ENCODE measurements at regions not wholly inside any gene's neighbourhood (a gene's known extent, or its start where the extent isn't known, plus 50 kb on each side); places are given as distances from the start of the nearest gene placed in this dataset.

GRCh38 chr15:87269566-87269965 is 987.0 kb downstream of the NTRK3 start:
- in situ Hi-C loops (cut with MboI; ENCODE audit: low sequenced_read_pairs): no loop called here
- H3K36me3 ChIP-seq (replicated peaks): no peaks in the 10 kb centered on the region
- H3K9me3 ChIP-seq: peaks cover 11% of the 10 kb centered on the region; the same call in 1 of the 2 replicates
- no peak overlapping the region for H3K4me3 ChIP-seq
- no peaks in the 10 kb centered on the region for H3K4me1 ChIP-seq
- no peaks in the 10 kb centered on the region for H3K27me3 ChIP-seq (ENCODE audit: low read depth)
- no peak for DNase-seq (ENCODE audit: low spot score in 2 of 2)

GRCh38 chr15:87268675-87269074 is 987.9 kb downstream of the NTRK3 start:
- Histone ChIP-seq H3K4me1 (no peaks in the 10 kb centered on the region), H3K9me3 (peaks cover 11% of the 10 kb centered on the region; the same call in 1 of the 2 replicates), H3K27me3 (ENCODE audit: low read depth) (no peaks in the 10 kb centered on the region), H3K36me3 (replicated peaks) (no peaks in the 10 kb centered on the region), H3K4me3 (no peak overlapping the region)
- in situ Hi-C loops (cut with MboI; ENCODE audit: low sequenced_read_pairs): no loop called here
- no peak for DNase-seq (ENCODE audit: low spot score in 2 of 2)

- H3K27me3 ChIP-seq (ENCODE audit: low read depth): no peaks in the 10 kb centered on the region
- H3K36me3 ChIP-seq (replicated peaks): no peaks in the 10 kb centered on the region
- no peaks in the 10 kb centered on the region for H3K4me1 ChIP-seq
- DNase-seq (ENCODE audit: low spot score in 2 of 2): no peak
- in situ Hi-C loops (cut with MboI; ENCODE audit: low sequenced_read_pairs): no loop called here
- peaks cover 11% of the 10 kb centered on the region; the same call in 1 of the 2 replicates for H3K9me3 ChIP-seq
- H3K4me3 ChIP-seq: no peak overlapping the region
Measured at GRCh38 chr15:87267798-87268197, 988.7 kb downstream of the NTRK3 start.

DNA sequence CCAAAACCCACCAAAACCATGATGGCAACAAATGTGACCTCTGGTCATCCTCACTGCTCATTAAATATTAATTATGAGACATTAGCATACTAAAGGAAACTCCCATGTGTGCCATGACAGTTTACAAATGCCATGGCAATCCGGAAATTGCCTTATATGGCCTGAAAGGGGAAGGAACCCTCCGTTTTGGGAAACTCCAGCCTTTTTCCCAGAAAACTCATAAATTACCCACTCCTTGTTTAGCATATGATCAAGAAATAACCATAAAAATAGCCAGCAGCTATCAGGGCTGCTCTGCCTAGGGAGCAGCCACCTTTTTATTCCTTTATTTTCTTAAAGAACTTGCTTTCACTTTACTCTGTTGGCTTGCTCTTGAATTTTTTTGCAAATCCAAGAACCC is 992.7 kb downstream of the NTRK3 start:
- Histone ChIP-seq H3K27me3 (ENCODE audit: low read depth) (no peaks in the 10 kb centered on the region), H3K9me3 (peaks cover 20% of the 10 kb centered on the region), H3K4me1 (no peaks in the 10 kb centered on the region), H3K36me3 (replicated peaks) (no peaks in the 10 kb centered on the region), H3K4me3 (no peak overlapping the region)
- no peak for DNase-seq (ENCODE audit: low spot score in 2 of 2)
- in situ Hi-C loops (cut with MboI; ENCODE audit: low sequenced_read_pairs): no loop called here

DNA sequence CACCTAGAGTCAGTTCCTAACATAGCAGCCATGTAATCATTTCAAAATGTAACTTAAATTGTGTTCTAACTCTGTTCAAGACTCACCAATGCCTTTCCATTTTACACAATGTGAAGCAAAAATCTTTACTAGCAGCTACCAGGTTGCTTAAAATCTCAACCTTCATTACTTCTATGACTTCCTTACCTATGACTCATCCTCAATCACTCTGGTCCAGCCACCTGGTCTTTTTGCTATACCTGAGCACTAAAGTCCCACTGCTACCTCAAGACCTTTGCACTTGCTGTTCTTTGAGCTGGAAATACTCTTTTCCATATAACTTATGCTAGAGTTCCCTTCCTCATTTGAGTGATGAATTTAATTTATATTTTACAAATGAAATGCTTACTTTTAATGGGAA is 993.2 kb downstream of the NTRK3 start:
- no peak for DNase-seq (ENCODE audit: low spot score in 2 of 2)
- no peaks in the 10 kb centered on the region for H3K27me3 ChIP-seq (ENCODE audit: low read depth)
- H3K4me3 ChIP-seq: no peak overlapping the region
- H3K36me3 ChIP-seq (replicated peaks): no peaks in the 10 kb centered on the region
- in situ Hi-C loops (cut with MboI; ENCODE audit: low sequenced_read_pairs): no loop called here
- H3K4me1 ChIP-seq: no peaks in the 10 kb centered on the region
- peaks cover 20% of the 10 kb centered on the region for H3K9me3 ChIP-seq

GRCh38 chr15:87245592-87245991 is 1010.9 kb downstream of the NTRK3 start:
- peaks cover 2% of the 10 kb centered on the region; the same call in 1 of the 2 replicates for H3K9me3 ChIP-seq
- no peaks in the 10 kb centered on the region for H3K27me3 ChIP-seq (ENCODE audit: low read depth)
- in situ Hi-C loops (cut with MboI; ENCODE audit: low sequenced_read_pairs): no loop called here
- no peaks in the 10 kb centered on the region for H3K36me3 ChIP-seq (replicated peaks)
- no peak for DNase-seq (ENCODE audit: low spot score in 2 of 2)
- H3K4me3 ChIP-seq: no peak overlapping the region
- H3K4me1 ChIP-seq: no peaks in the 10 kb centered on the region

GRCh38 chr15:87243474-87243873 is 1013.1 kb downstream of the NTRK3 start:
- in situ Hi-C loops (cut with MboI; ENCODE audit: low sequenced_read_pairs): no loop called here
- Histone ChIP-seq H3K4me1 (no peaks in the 10 kb centered on the region), H3K4me3 (no peak overlapping the region), H3K9me3 (no peaks in the 10 kb centered on the region; the same call in 1 of the 2 replicates), H3K27me3 (ENCODE audit: low read depth) (no peaks in the 10 kb centered on the region), H3K36me3 (replicated peaks) (no peaks in the 10 kb centered on the region)
- no peak for DNase-seq (ENCODE audit: low spot score in 2 of 2)

- Histone ChIP-seq H3K9me3 (no peaks in the 10 kb centered on the region; the same call in 1 of the 2 replicates), H3K27me3 (ENCODE audit: low read depth) (no peaks in the 10 kb centered on the region), H3K4me3 (no peak overlapping the region), H3K4me1 (no peaks in the 10 kb centered on the region), H3K36me3 (replicated peaks) (no peaks in the 10 kb centered on the region)
- no peak for DNase-seq (ENCODE audit: low spot score in 2 of 2)
- in situ Hi-C loops (cut with MboI; ENCODE audit: low sequenced_read_pairs): no loop called here
Measured at GRCh38 chr15:87239582-87240230, 1016.8 kb downstream of the NTRK3 start.

DNA sequence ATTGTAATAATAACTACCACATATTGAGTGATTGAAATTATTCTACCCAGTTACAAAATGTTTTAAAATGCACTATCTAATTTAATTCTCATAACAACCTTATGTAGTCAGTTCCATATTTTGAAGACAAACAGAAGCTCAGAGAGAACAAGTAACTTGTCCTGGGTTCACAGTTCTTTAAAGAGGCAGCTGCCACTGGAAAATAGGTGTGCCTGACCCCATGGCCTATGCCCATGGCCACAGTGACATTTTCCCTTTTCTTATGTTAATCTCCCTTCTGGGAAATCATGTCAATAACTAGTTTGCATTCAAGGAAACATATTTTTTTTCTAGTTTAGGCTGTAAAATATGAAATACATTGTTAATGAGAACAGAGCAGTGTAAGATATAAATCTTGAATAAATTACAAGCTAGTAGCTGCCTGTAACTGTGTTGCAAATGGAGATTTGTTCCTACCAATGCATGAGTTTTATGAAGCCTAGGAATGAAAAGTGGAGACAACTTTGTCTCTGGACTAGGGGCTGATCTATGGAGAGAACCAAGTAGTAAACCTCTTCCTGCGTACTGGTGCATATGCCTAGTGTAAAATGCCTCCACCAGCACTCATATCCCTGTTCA is 1018.0 kb downstream of the NTRK3 start:
- Histone ChIP-seq H3K36me3 (replicated peaks) (no peaks in the 10 kb centered on the region), H3K9me3 (no peaks in the 10 kb centered on the region; the same call in 1 of the 2 replicates), H3K4me1 (no peaks in the 10 kb centered on the region), H3K4me3 (no peak overlapping the region), H3K27me3 (ENCODE audit: low read depth) (no peaks in the 10 kb centered on the region)
- in situ Hi-C loops (cut with MboI; ENCODE audit: low sequenced_read_pairs): no loop called here
- DNase-seq (ENCODE audit: low spot score in 2 of 2): no peak

GRCh38 chr15:87228460-87228859 is 1028.1 kb downstream of the NTRK3 start:
- H3K4me1 ChIP-seq: no peaks in the 10 kb centered on the region

GRCh38 chr15:87227846-87228245 is 1028.7 kb downstream of the NTRK3 start:
- Histone ChIP-seq H3K27me3 (ENCODE audit: low read depth) (no peaks in the 10 kb centered on the region), H3K4me1 (no peaks in the 10 kb centered on the region), H3K36me3 (replicated peaks) (no peaks in the 10 kb centered on the region), H3K4me3 (no peak overlapping the region), H3K9me3 (no peaks in the 10 kb centered on the region; the same call in 1 of the 2 replicates)
- no peak for DNase-seq (ENCODE audit: low spot score in 2 of 2)
- in situ Hi-C loops (cut with MboI; ENCODE audit: low sequenced_read_pairs): no loop called here

More at GRCh38 chr15:87228460-87228859, 1028.1 kb downstream of the NTRK3 start:
- Histone ChIP-seq H3K4me3 (no peak overlapping the region), H3K36me3 (replicated peaks) (no peaks in the 10 kb centered on the region), H3K9me3 (no peaks in the 10 kb centered on the region; the same call in 1 of the 2 replicates), H3K27me3 (ENCODE audit: low read depth) (no peaks in the 10 kb centered on the region)
- in situ Hi-C loops (cut with MboI; ENCODE audit: low sequenced_read_pairs): no loop called here
- DNase-seq (ENCODE audit: low spot score in 2 of 2): no peak

GRCh38 chr15:87225436-87225835 is 1031.1 kb downstream of the NTRK3 start:
- Histone ChIP-seq H3K9me3 (no peaks in the 10 kb centered on the region), H3K36me3 (replicated peaks) (no peaks in the 10 kb centered on the region), H3K4me1 (no peaks in the 10 kb centered on the region), H3K4me3 (no peak overlapping the region), H3K27me3 (ENCODE audit: low read depth) (no peaks in the 10 kb centered on the region)
- DNase-seq (ENCODE audit: low spot score in 2 of 2): no peak
- in situ Hi-C loops (cut with MboI; ENCODE audit: low sequenced_read_pairs): no loop called here

DNA sequence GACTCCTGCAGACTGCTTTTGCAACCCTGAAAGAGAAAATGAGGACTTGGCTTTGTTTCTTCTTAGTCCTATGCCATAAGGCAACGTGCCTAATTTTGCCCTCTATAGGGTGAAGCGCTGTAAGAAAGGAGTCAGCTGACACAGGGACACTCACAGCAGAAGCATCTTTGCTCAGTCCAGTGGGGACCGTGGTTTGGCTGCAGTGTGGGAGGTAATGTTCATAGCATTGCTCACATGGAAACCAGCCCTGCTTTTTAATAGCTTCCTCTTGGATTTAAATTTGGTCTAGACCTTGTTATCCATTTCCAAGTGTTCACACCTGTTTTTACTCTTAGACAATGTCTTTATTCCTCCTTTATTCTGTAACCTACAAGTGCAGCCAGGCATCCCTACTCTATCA is 1032.1 kb downstream of the NTRK3 start:
- in situ Hi-C loops (cut with MboI; ENCODE audit: low sequenced_read_pairs): no loop called here
- Histone ChIP-seq H3K27me3 (ENCODE audit: low read depth) (no peaks in the 10 kb centered on the region), H3K4me3 (no peak overlapping the region), H3K4me1 (no peaks in the 10 kb centered on the region), H3K36me3 (replicated peaks) (no peaks in the 10 kb centered on the region), H3K9me3 (no peaks in the 10 kb centered on the region)
- no peak for DNase-seq (ENCODE audit: low spot score in 2 of 2)
